Fibroblast of the aortic adventitia (primary cell): ENCODE measurements at regions not wholly inside any gene's neighbourhood (a gene's known extent, or its start where the extent isn't known, plus 50 kb on each side); places are given as distances from the start of the nearest gene placed in this dataset.

Experiments
- DNase-seq: peaks from one replicate; pipeline ENCODE4 v3.0.0-alpha.2; 2010; ENCODE audit warnings: low read depth
- H3K4me3 ChIP-seq: 2 replicates; pipeline ENCODE4 v1.5.1; 2011; ENCODE audit warnings: low read depth, mild to moderate bottlenecking, control low read depth, low read length, moderate library complexity
- TF ChIP-seq, protein P1 (sequence below): IDR thresholded peaks from 2 replicates; pipeline ENCODE4 v1.5.1; 2011; ENCODE audit warnings: mild to moderate bottlenecking, low read length, control low read depth, inconsistent platforms; ENCODE audit not compliant: insufficient read depth

DNA sequence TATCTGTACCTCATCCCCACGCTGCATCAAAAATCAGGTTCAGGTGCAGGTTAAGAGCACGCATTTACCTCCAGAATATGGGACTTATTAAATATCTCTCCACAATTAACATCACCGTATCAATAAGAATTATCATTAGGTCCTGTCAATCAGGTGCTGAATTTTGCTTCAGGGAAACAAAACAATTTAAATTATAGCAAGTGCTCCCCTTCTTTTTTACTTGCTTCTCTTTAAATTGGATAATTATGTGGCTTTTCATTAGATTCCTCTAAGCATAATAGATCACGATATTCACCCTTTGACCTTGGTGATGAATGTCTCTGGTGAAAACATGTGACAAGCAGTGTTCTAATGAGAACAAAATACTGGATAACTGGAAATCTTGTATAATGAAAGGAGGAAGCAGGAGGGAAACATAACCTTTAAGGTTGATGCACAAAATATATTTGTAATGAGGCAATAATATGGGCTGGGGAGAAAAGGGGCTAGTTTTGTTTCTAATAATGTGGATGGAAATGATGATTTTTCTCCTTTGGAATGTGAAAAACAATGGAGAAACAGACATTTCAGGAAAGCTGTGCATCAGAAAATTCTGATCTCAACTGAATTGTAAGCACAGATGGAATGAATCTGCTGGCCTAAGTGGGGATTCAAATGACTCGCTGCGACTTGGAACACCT lies 166.9 kb downstream of the SNX10 start:
- no peak overlapping the region for H3K4me3 ChIP-seq
- TF ChIP-seq, protein P1, sequence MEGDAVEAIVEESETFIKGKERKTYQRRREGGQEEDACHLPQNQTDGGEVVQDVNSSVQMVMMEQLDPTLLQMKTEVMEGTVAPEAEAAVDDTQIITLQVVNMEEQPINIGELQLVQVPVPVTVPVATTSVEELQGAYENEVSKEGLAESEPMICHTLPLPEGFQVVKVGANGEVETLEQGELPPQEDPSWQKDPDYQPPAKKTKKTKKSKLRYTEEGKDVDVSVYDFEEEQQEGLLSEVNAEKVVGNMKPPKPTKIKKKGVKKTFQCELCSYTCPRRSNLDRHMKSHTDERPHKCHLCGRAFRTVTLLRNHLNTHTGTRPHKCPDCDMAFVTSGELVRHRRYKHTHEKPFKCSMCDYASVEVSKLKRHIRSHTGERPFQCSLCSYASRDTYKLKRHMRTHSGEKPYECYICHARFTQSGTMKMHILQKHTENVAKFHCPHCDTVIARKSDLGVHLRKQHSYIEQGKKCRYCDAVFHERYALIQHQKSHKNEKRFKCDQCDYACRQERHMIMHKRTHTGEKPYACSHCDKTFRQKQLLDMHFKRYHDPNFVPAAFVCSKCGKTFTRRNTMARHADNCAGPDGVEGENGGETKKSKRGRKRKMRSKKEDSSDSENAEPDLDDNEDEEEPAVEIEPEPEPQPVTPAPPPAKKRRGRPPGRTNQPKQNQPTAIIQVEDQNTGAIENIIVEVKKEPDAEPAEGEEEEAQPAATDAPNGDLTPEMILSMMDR, result no peak
- DNase-seq, result no peak

DNA sequence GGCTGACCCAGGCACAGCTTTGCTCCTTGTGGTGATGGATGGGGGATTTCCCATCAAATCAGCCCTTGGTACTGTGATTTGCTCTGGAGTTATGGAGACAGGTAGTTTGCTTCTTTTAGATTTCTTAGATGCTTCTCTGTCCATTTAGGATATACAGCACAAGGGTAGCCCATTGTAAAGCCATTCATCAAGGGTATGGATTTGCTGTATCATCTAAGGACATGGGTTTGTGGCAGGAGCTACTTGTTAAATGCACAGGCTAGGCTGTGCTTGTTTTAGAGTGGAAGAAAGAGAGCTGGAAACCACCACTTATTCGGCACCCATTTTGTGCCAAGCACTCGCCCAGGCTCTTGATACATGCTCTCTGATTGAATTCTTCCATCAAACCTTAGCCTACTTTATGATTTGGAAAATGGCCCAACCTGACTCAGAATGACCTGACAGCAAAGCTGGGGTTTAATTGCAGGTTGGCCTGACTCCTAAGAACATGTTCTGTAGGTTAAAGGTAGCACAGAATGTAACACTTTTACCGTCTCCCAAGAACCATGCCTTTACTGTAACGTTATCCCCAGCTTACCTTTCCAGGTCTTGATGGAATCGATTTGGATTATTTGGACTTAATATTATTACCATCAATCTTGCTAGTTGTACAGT lies 168.0 kb downstream of the SNX10 start:
- no peak for DNase-seq
- H3K4me3 ChIP-seq, result no peak overlapping the region
- TF ChIP-seq, protein P1, result no peak

DNA sequence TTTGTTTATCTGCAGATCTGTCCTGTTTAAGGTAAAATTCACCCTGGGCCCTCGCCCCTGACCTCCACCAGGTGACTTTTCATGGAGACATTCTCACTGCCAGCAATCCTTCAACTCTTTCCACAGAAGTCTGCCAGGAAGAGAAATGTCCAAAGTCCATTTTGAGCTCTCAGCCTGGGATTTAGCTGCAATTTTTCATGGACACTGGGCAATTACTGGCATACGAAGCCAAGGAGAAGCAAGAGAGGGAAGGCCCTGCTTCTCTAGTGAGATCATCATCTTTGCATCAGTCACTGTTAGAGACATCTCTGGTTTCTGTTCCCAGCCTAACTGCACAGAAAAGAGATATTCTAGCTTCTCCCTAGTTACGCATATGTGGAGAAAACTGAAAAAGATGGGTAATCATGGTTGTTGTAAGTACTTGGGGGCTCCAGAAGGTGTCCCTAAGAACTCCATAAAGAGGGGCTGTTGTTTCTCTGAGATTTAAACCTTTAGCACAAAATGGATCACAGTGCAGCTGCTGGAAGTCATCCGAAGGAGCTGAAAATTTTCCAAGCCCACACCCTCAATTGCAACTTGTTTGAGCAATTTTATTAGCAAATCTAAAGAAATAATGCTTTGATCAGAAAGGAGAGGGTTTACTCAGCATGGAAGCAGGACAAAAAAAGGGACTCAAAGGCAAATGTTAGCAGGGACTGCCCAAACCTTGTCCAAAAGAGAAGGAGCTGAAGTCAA lies 168.9 kb downstream of the SNX10 start:
- TF ChIP-seq, protein P1, result no peak
- DNase-seq, result no peak
- no peak overlapping the region for H3K4me3 ChIP-seq

DNA sequence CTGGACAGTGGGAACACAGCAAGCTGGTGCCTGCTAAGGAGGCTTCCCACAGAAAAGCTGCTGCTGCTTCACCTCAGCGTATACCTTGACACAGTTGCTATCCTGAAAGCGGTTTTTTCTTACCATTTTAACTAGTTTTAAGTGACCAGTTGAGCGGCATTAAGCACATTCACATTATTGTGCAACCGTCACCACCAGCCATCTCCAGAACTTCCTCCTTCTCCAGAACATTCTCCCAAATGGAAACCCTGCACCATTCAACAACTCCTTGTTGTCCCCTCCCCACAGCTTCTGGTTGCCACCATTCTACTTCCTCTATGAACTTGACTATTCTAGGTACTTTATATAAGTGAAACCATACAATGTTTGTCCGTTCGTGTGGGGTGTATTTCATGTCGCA lies 169.9 kb downstream of the SNX10 start:
- no peak overlapping the region for H3K4me3 ChIP-seq
- TF ChIP-seq, protein P1, result no peak
- DNase-seq, result no peak

DNA sequence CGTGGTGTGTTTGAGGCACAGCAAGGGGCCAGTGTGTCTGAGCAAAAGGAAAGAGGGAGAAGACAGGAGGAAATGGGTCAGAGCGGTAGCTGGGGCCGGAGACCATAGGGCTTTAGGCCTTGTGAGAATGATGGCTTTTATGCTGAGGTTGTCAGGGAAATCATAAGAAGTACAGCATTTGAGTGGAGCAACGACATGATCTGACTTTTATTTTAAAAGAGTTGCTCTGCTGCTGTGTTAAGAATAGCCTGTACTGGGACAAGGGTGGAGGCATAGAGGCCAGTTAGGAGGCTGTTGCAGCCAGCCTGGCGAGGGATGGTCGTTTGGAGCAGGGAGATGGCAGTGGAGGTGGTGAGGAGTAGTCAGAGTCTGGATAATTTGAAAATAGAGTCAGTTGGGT lies 174.3 kb downstream of the SNX10 start:
- TF ChIP-seq, protein P1, result no peak
- no peak for DNase-seq
- H3K4me3 ChIP-seq, result no peak overlapping the region

DNA sequence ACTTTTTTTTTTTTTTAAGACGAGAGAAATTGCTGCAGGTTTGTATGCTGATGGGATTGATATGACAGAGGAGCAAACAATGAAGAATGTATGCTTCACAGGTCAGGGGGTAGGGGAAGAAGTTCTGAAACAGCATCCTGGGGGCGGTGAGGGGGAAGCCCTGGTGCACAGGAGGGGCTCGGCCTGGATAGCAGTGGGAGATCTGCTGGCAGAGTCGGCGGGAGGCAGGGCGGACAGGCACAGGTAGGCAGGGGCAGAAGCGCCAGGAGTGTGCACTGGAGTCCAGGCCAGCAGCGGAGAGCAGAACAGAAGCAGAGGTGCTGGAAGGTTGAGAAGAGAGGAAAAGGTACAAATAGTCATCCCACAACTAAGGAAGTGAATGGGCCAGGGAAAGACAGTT lies 175.4 kb downstream of the SNX10 start:
- TF ChIP-seq, protein P1, result no peak
- no peak overlapping the region for H3K4me3 ChIP-seq
- DNase-seq, result no peak
